Retinal pigment epithelial cell (primary cell): ENCODE measurements at regions not wholly inside any gene's neighbourhood (a gene's known extent, or its start where the extent isn't known, plus 50 kb on each side); places are given as distances from the start of the nearest gene placed in this dataset.

ENCODE experiments used
- DNase-seq: peaks from one replicate; pipeline ENCODE4 v3.0.0-alpha.2; 2010; ENCODE audit warnings: low read depth
- H3K4me3 ChIP-seq: 2 replicates; pipeline ENCODE4 v1.5.1; 2011; ENCODE audit warnings: mild to moderate bottlenecking, low read length, control low read depth, moderate library complexity
- TF ChIP-seq, protein P1 (sequence below): conservative IDR thresholded peaks from 2 replicates; pipeline ENCODE4 v1.5.1; 2011; ENCODE audit warnings: low read depth, low read length, control low read depth, inconsistent platforms

- no peak for DNase-seq
- no peak overlapping the region for H3K4me3 ChIP-seq
- TF ChIP-seq, protein P1, sequence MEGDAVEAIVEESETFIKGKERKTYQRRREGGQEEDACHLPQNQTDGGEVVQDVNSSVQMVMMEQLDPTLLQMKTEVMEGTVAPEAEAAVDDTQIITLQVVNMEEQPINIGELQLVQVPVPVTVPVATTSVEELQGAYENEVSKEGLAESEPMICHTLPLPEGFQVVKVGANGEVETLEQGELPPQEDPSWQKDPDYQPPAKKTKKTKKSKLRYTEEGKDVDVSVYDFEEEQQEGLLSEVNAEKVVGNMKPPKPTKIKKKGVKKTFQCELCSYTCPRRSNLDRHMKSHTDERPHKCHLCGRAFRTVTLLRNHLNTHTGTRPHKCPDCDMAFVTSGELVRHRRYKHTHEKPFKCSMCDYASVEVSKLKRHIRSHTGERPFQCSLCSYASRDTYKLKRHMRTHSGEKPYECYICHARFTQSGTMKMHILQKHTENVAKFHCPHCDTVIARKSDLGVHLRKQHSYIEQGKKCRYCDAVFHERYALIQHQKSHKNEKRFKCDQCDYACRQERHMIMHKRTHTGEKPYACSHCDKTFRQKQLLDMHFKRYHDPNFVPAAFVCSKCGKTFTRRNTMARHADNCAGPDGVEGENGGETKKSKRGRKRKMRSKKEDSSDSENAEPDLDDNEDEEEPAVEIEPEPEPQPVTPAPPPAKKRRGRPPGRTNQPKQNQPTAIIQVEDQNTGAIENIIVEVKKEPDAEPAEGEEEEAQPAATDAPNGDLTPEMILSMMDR = no peak
Measured at GRCh38 chr13:65555962-65556361, 1674.2 kb downstream of the PCDH9 start.

DNA sequence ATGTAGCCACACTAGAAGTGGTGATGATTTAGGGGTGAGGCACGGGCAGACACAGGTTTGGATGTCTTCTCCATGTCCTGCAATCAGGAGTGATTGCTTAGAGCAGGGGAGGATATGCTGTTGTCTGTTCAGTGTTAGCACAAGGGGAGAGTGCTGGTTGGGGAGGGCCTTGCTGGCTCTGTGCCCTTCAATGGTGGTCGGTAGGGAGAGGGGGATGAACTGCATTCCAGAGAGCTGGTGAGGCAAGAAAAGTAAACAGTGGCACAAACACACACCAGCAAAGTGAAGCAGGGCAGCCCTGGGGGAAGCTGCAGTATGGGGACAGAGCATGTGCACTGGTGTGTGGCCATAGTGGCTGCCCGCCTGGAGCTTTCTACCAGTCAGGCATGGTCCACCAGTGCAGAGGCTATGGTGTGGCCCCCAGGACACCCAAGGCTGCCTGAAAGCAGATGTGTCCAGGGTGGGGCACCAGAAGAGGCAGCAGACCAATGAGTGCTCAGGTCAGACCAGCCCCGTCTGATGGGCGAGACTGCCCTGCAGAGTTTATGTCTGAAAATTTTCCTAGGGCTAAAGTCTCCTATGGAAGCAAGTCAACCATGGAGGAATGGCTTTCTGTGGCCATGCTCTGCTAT is 1676.9 kb downstream of the PCDH9 start:
- DNase-seq = no peak
- no peak overlapping the region for H3K4me3 ChIP-seq
- TF ChIP-seq, protein P1 = no peak

DNA sequence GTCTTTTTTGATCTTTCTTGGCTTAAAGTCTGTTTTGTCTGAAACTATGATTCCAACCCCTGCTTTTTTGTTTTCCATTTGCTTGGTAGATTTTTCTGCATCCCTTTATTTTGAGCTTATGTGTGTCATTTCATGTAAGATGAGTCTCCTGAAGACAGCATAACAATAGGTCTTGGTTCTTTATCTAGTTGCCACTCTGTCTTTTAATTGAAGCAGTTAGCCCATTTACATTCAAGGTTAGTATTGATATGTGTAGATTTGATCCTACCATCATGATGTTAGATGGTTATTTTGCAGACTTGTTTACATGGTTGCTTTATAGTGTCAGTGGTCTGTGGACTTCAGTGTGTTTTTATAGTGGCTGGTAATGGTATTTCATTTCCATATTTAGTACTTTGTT is 1678.9 kb downstream of the PCDH9 start:
- no peak for DNase-seq

GRCh38 chr13:65540175-65540574 is 1690.0 kb downstream of the PCDH9 start:
- H3K4me3 ChIP-seq = no peak overlapping the region
- TF ChIP-seq, protein P1 = no peak
- DNase-seq = no peak

More for the DNA sequence above, 1678.9 kb downstream of the PCDH9 start:
- TF ChIP-seq, protein P1 = no peak
- H3K4me3 ChIP-seq = no peak overlapping the region

DNA sequence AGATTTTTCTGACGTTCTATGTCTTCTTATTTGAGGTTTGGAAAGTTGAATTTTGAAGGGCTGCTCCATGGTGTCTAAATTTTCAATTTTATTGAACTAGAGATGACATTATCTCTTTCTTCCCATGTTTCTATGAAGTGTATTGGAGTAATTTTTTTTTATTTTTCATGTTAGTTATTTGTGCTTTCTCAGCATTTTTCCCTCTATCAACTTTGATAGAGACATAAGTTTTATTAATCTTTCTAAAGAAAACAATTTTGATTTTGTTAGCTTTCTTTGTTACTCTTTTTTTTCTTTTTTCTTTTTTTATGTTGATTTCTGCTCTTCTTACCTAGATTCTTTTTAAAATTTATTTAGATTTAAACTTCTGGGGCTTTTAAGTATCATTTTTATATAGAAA is 1694.8 kb downstream of the PCDH9 start:
- TF ChIP-seq, protein P1 = no peak
- no peak for DNase-seq
- no peak overlapping the region for H3K4me3 ChIP-seq

DNA sequence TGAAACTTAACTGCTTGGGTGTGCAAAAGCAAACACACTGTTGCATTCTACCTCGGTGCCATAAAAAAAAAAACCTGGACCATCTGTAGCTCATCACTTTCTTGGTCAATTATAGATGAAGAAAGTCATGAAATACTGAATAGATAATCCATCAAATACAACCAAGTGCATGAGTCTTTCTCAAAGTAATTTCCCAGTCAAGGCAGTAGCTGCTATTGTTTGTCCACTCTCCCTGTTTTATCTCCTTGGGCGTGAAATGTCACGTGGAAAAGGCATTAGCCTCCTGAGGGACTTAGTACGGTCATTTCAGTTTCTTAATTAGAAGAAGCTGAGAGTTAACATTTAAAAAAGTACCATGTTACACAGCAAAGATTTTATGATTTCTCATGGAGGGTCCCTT is 1697.9 kb downstream of the PCDH9 start:
- TF ChIP-seq, protein P1 = no peak
- no peak overlapping the region for H3K4me3 ChIP-seq
- no peak for DNase-seq

GRCh38 chr13:65530688-65531087 is 1699.4 kb downstream of the PCDH9 start:
- TF ChIP-seq, protein P1 = no peak
- no peak overlapping the region for H3K4me3 ChIP-seq
- no peak for DNase-seq
